Sigmoid colon (tissue), 6 donors: ENCODE measurements at regions not wholly inside any gene's neighbourhood (a gene's known extent, or its start where the extent isn't known, plus 50 kb on each side); places are given as distances from the start of the nearest gene placed in this dataset.

Experiments
- DNase-seq: peaks from one replicate; pipeline ENCODE4 v3.0.0-alpha.2; 2019
- H3K27ac ChIP-seq, 4 donors: fragments of 200-600 bp; sonication (generic); one replicate each; pipeline ENCODE4 v1.5.1; 2016 to 2019; ENCODE audit warnings: mild to moderate bottlenecking in 1 of 4
- H3K27me3 ChIP-seq, 3 donors: fragments of 200-600 bp; sonication (generic); one replicate each; pipeline ENCODE4 v1.5.1; 2019; ENCODE audit warnings: mild to moderate bottlenecking in 1 of 3
- H3K36me3 ChIP-seq, 4 donors: fragments of 200-600 bp; sonication (generic); one replicate each; pipeline ENCODE4 v1.5.1; 2016 to 2019
- H3K4me1 ChIP-seq, 4 donors: fragments of 200-600 bp; sonication (generic); one replicate each; pipeline ENCODE4 v1.5.1; 2017 to 2019
- H3K4me3 ChIP-seq, 4 donors: fragments of 200-600 bp; sonication (generic); one replicate each; pipeline ENCODE4 v1.5.1; 2017 to 2019; ENCODE audit warnings: mild to moderate bottlenecking in 2 of 4, moderate library complexity in 1 of 4
- H3K9me3 ChIP-seq, 4 donors: fragments of 200-600 bp in 3 of 4; sonication (generic) in 3 of 4; one replicate each; pipeline versions ENCODE4 v1.5.1 to v1.6.1; 2013 to 2019
- CTCF ChIP-seq, 4 experiments: fragments of 450-650 bp in 3 of 4; fragments of 200-600 bp in 1 of 4; IDR thresholded peaks; one replicate each; pipeline ENCODE4 v1.5.1; 2016 to 2019; ENCODE audit warnings: antibody characterized with exemption in 4 of 4, mild to moderate bottlenecking in 3 of 4, moderate library complexity in 2 of 4
- EP300 ChIP-seq, 4 donors: sonication (generic); formaldehyde crosslinking; IDR thresholded peaks; one replicate each; pipeline ENCODE4 v1.6.1; 2017; ENCODE audit warnings: antibody characterized with exemption in 4 of 4
- POLR2A ChIP-seq, 2 donors: fragments of 450-650 bp; IDR thresholded peaks; one replicate each; pipeline ENCODE4 v1.6.1; 2016; ENCODE audit warnings: antibody characterized with exemption in 2 of 2, mild to moderate bottlenecking in 2 of 2, moderate library complexity in 2 of 2
- POLR2AphosphoS5 ChIP-seq, 4 donors: sonication (generic); formaldehyde crosslinking; IDR thresholded peaks; one replicate each; pipeline ENCODE4 v1.6.1; 2017; ENCODE audit warnings: antibody characterized with exemption in 4 of 4
- WGBS, 2 donors: extraction: QIAGEN DNeasy Blood & Tissue Kit; methylation state at CpG; one replicate each; pipeline ENCODE4 v1.1.7; 2013; 5-methylcytosine and 5-hydroxymethylcytosine counted together
- intact Hi-C: fragments of 100-400 bp; cut with DNase I; formaldehyde crosslinking; loops from one replicate; pipeline ENCODE4 v1.15.1; 2023
- donor health status: healthy with polysubstance abuse.
- donor health status: healthy.

- no peaks in the 10 kb centered on the region for H3K36me3 ChIP-seq
- no peaks in the 10 kb centered on the region for H3K27me3 ChIP-seq
- intact Hi-C loops, result no loop called here
- H3K4me3 ChIP-seq, result no peak overlapping the region
- H3K27ac ChIP-seq, result no peak overlapping the region
- WGBS, 2 donors, result 44 to 72% methylated on average over 11 of the region's 11 CpGs
- no peak for DNase-seq
- no peak for TF ChIP-seq POLR2A (IDR thresholded peaks at IDR 0.05)
- TF ChIP-seq CTCF (IDR thresholded peaks at IDR 0.05), result no peak
- no peak for TF ChIP-seq EP300 (IDR thresholded peaks at IDR 0.05)
- no peak for TF ChIP-seq POLR2AphosphoS5 (IDR thresholded peaks at IDR 0.05)
- no peaks in the 10 kb centered on the region for H3K4me1 ChIP-seq
- H3K9me3 ChIP-seq, result no peaks in the 10 kb centered on the region
Measured at GRCh38 chr10:120749856-120750566, 101.2 kb upstream of the WDR11 start.

GRCh38 chr10:120755771-120756170 is 95.4 kb upstream of the WDR11 start:
- H3K36me3 ChIP-seq, result no peaks in the 10 kb centered on the region
- no peak for DNase-seq
- TF ChIP-seq EP300 (IDR thresholded peaks at IDR 0.05), result no peak
- TF ChIP-seq POLR2A (IDR thresholded peaks at IDR 0.05), result no peak
- TF ChIP-seq POLR2AphosphoS5 (IDR thresholded peaks at IDR 0.05), result no peak
- no peak for TF ChIP-seq CTCF (IDR thresholded peaks at IDR 0.05)
- H3K4me3 ChIP-seq, result no peak overlapping the region
- H3K27me3 ChIP-seq, result peaks cover 0 to 6% (median 0%) of the 10 kb centered on the region in 3 donors
- H3K4me1 ChIP-seq, result no peaks in the 10 kb centered on the region
- H3K27ac ChIP-seq, result no peak overlapping the region
- intact Hi-C loops, result no loop called here
- H3K9me3 ChIP-seq, result no peaks in the 10 kb centered on the region

GRCh38 chr10:120760253-120760652 is 90.9 kb upstream of the WDR11 start:
- H3K27me3 ChIP-seq, result peaks cover 0 to 6% (median 0%) of the 10 kb centered on the region in 3 donors
- no peaks in the 10 kb centered on the region for H3K4me1 ChIP-seq
- no peak overlapping the region for H3K27ac ChIP-seq
- TF ChIP-seq CTCF (IDR thresholded peaks at IDR 0.05), result no peak
- TF ChIP-seq POLR2A (IDR thresholded peaks at IDR 0.05), result no peak
- no peak for TF ChIP-seq EP300 (IDR thresholded peaks at IDR 0.05)
- TF ChIP-seq POLR2AphosphoS5 (IDR thresholded peaks at IDR 0.05), result no peak
- intact Hi-C loops, result no loop called here
- no peaks in the 10 kb centered on the region for H3K9me3 ChIP-seq
- H3K36me3 ChIP-seq, result no peaks in the 10 kb centered on the region
- H3K4me3 ChIP-seq, result no peak overlapping the region
- no peak for DNase-seq
- 69 to 71% methylated on average over 4 of the region's 4 CpGs for WGBS, 2 donors

- DNase-seq, result no peak
- Histone ChIP-seq H3K4me1 (no peaks in the 10 kb centered on the region), H3K27ac (no peak overlapping the region), H3K9me3 (no peaks in the 10 kb centered on the region), H3K27me3 (peaks cover 0 to 6% (median 0%) of the 10 kb centered on the region in 3 donors), H3K36me3 (no peaks in the 10 kb centered on the region), H3K4me3 (no peak overlapping the region)
- intact Hi-C loops, result no loop called here
- TF ChIP-seq CTCF (IDR thresholded peaks at IDR 0.05) (no peak), POLR2AphosphoS5 (IDR thresholded peaks at IDR 0.05) (no peak), EP300 (IDR thresholded peaks at IDR 0.05) (no peak), POLR2A (IDR thresholded peaks at IDR 0.05) (no peak)
- WGBS, 2 donors, result 65 to 69% methylated on average over 5 of the region's 5 CpGs
Measured at GRCh38 chr10:120761951-120762350, 89.2 kb upstream of the WDR11 start.
